ENCODE measurements at regions not wholly inside any gene's neighbourhood (a gene's known extent, or its start where the extent isn't known, plus 50 kb on each side); places are given as distances from the start of the nearest gene placed in this dataset.

DNA sequence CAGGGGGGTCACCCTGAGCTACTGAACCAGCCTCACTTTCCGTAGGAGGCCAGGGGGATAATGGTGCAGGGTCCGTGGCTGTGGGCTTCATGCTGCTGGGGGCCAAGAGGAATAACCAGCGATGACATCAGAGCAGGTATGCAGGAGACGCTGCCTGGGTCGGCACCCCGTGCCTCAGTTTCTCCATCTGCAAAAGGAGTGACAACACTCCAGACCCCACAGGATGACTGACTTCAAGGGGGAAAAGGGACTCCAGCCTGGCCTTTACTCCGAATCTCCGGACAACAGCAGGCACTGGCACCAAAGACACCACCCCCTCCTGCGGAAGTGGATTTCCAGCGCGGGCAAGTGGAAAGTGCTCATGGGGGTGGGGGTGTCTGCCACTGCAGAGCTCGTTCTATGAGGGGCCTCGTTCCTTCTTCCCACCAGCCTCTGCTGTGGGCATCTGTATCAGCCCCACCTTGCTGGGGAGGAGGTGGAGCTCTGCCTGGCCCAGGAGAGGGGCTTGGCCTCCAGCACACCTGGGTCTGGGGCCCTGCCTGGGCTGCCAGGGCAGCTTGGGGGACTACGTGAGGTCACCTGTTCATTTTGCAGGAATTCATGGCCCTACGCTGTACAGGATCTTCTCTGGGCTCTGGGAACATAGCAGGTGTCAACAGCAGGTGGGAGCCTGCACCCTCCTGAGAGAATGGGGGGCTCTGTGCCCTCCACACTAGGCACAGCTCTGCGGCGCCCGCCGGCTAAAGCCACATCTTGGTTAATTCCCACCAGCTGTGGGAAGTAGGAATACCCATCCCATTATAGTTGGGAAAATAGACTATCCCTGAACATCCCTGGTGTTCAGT, 216.6 kb upstream of the C14orf180 start (continued):
- TF ChIP-seq, protein P1, sequence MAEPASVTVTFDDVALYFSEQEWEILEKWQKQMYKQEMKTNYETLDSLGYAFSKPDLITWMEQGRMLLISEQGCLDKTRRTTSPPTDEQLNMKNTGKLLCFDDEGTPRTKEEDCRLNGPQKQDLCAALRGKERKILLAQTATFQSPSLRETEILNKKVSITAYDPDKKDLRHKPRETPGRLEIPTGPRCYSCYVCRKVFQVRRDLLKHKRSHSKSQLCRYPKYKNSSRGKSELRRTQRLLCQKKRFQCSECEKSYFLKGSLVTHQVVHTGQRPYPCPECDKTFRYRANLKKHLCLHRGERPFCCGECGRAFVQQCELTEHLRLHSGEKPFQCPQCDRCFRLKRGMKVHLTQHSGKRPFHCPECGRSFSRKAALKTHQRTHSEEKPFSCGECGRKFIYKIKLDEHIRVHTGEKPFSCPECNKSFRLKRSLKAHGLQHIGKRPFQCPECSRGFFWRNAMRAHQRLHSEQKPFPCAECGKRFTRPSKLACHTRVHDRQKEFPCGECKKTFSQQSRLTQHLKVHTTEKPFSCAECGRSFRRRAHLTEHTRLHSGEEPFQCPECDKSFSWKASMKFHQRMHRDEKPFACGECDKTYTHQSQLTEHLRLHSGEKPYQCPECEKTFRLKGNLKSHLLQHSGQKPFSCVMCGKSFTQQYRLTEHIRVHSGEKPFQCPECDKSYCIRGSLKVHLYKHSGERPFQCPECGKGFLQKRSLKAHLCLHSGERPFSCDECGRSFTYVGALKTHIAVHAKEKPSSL (CRISPR knock-in tag; conservative IDR thresholded peaks at IDR 0.05), result no peak
- TF ChIP-seq JAZF1 (CRISPR knock-in tag; IDR thresholded peaks at IDR 0.05), result no peak
- TF ChIP-seq, protein P2, sequence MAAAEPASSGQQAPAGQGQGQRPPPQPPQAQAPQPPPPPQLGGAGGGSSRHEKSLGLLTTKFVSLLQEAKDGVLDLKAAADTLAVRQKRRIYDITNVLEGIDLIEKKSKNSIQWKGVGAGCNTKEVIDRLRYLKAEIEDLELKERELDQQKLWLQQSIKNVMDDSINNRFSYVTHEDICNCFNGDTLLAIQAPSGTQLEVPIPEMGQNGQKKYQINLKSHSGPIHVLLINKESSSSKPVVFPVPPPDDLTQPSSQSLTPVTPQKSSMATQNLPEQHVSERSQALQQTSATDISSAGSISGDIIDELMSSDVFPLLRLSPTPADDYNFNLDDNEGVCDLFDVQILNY (CRISPR knock-in tag; IDR thresholded peaks at IDR 0.05), result no peak
- TF ChIP-seq GABPB1 (CRISPR knock-in tag; IDR thresholded peaks at IDR 0.05), result no peak
- no peak for TF ChIP-seq RORB (CRISPR knock-in tag; IDR thresholded peaks at IDR 0.05)
- TF ChIP-seq, protein P3, sequence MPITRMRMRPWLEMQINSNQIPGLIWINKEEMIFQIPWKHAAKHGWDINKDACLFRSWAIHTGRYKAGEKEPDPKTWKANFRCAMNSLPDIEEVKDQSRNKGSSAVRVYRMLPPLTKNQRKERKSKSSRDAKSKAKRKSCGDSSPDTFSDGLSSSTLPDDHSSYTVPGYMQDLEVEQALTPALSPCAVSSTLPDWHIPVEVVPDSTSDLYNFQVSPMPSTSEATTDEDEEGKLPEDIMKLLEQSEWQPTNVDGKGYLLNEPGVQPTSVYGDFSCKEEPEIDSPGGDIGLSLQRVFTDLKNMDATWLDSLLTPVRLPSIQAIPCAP (CRISPR knock-in tag; IDR thresholded peaks at IDR 0.05), result no peak
- TF ChIP-seq SMAD4 (CRISPR knock-in tag; IDR thresholded peaks at IDR 0.05), result no peak
- TF ChIP-seq, protein P4, sequence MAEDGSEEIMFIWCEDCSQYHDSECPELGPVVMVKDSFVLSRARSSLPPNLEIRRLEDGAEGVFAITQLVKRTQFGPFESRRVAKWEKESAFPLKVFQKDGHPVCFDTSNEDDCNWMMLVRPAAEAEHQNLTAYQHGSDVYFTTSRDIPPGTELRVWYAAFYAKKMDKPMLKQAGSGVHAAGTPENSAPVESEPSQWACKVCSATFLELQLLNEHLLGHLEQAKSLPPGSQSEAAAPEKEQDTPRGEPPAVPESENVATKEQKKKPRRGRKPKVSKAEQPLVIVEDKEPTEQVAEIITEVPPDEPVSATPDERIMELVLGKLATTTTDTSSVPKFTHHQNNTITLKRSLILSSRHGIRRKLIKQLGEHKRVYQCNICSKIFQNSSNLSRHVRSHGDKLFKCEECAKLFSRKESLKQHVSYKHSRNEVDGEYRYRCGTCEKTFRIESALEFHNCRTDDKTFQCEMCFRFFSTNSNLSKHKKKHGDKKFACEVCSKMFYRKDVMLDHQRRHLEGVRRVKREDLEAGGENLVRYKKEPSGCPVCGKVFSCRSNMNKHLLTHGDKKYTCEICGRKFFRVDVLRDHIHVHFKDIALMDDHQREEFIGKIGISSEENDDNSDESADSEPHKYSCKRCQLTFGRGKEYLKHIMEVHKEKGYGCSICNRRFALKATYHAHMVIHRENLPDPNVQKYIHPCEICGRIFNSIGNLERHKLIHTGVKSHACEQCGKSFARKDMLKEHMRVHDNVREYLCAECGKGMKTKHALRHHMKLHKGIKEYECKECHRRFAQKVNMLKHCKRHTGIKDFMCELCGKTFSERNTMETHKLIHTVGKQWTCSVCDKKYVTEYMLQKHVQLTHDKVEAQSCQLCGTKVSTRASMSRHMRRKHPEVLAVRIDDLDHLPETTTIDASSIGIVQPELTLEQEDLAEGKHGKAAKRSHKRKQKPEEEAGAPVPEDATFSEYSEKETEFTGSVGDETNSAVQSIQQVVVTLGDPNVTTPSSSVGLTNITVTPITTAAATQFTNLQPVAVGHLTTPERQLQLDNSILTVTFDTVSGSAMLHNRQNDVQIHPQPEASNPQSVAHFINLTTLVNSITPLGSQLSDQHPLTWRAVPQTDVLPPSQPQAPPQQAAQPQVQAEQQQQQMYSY (CRISPR knock-in tag; IDR thresholded peaks at IDR 0.05), result no peak
- TF ChIP-seq EMX1 (CRISPR knock-in tag; IDR thresholded peaks at IDR 0.05), result no peak
- TF ChIP-seq PRRX2 (CRISPR knock-in tag; IDR thresholded peaks at IDR 0.05), result no peak

DNA sequence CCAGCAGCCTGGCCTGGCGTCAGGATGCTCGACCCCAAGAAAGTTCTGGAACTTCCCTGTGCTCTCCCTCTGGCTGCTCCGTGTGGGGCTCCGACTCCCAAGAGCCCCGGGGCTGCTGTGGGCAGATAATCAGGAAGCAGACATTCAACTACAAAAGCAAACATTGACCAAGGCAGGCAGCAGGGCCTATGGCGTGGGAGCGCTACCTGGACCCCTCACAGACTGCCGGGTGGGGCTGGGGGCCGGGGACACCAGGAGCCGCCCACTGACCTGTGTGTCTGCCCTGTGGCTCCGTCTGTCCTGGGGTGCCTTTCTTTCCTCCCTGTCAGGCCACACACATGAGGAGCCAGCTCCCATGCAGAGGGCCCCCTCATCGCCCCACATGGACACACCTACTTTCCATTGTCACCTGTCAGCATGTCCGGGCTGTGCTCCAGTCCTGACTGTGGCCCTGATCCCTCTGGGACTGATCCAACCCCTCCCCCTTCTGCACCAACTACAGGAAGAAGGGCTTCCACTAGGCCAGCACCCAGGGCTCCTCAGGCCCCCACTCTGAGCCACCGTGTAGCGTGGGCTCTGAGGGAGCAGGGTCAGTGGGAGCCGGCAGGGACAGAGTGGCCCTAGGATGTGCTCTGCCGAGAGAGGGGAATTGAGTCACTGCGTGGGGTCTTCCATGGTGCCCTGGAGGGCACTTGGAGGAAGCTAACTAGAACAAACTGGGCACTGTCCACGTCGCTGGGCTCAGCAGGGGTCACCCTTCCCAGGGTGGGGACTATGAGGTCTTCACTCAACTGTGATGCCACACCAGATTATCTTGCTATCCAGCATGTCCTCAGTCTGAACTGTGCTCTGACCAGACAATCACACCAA, 215.4 kb upstream of the C14orf180 start:
- DNase-seq (ENCODE audit: low spot score) (no peak), ATAC-seq (no peak)
- Mint-ChIP-seq H3K36me3 (no peaks in the 10 kb centered on the region), H3K9me3 (peaks cover 6% of the 10 kb centered on the region), H3K4me1 (peaks cover 4% of the 10 kb centered on the region; the same call in 1 of the 2 replicates), H3K4me3 (no peak overlapping the region), H3K27ac (no peak overlapping the region), H3K27me3 (ENCODE audit: low read depth) (no peaks in the 10 kb centered on the region)
- ChIA-PET CTCF (no interaction called here), POLR2A (no interaction called here)
- TF ChIP-seq ETV6 (CRISPR knock-in tag; IDR thresholded peaks at IDR 0.05), result no peak
- TF ChIP-seq, protein P5, sequence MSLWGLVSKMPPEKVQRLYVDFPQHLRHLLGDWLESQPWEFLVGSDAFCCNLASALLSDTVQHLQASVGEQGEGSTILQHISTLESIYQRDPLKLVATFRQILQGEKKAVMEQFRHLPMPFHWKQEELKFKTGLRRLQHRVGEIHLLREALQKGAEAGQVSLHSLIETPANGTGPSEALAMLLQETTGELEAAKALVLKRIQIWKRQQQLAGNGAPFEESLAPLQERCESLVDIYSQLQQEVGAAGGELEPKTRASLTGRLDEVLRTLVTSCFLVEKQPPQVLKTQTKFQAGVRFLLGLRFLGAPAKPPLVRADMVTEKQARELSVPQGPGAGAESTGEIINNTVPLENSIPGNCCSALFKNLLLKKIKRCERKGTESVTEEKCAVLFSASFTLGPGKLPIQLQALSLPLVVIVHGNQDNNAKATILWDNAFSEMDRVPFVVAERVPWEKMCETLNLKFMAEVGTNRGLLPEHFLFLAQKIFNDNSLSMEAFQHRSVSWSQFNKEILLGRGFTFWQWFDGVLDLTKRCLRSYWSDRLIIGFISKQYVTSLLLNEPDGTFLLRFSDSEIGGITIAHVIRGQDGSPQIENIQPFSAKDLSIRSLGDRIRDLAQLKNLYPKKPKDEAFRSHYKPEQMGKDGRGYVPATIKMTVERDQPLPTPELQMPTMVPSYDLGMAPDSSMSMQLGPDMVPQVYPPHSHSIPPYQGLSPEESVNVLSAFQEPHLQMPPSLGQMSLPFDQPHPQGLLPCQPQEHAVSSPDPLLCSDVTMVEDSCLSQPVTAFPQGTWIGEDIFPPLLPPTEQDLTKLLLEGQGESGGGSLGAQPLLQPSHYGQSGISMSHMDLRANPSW (CRISPR knock-in tag; conservative IDR thresholded peaks at IDR 0.05; ENCODE audit: low read depth), result no peak
- TF ChIP-seq PRRX2 (CRISPR knock-in tag; IDR thresholded peaks at IDR 0.05), result no peak
- TF ChIP-seq IRF2 (CRISPR knock-in tag; IDR thresholded peaks at IDR 0.05; ENCODE audit: borderline replicate concordance, low read depth), result no peak
- TF ChIP-seq, protein P6, sequence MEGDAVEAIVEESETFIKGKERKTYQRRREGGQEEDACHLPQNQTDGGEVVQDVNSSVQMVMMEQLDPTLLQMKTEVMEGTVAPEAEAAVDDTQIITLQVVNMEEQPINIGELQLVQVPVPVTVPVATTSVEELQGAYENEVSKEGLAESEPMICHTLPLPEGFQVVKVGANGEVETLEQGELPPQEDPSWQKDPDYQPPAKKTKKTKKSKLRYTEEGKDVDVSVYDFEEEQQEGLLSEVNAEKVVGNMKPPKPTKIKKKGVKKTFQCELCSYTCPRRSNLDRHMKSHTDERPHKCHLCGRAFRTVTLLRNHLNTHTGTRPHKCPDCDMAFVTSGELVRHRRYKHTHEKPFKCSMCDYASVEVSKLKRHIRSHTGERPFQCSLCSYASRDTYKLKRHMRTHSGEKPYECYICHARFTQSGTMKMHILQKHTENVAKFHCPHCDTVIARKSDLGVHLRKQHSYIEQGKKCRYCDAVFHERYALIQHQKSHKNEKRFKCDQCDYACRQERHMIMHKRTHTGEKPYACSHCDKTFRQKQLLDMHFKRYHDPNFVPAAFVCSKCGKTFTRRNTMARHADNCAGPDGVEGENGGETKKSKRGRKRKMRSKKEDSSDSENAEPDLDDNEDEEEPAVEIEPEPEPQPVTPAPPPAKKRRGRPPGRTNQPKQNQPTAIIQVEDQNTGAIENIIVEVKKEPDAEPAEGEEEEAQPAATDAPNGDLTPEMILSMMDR (IDR thresholded peaks at IDR 0.05), result no peak
- TF ChIP-seq TEAD4 (CRISPR knock-in tag; IDR thresholded peaks at IDR 0.05), result no peak
- no peak for TF ChIP-seq NR2C2 (CRISPR knock-in tag; IDR thresholded peaks at IDR 0.05)
- no peak for TF ChIP-seq NFATC4 (CRISPR knock-in tag; IDR thresholded peaks at IDR 0.05)
- TF ChIP-seq, protein P7, sequence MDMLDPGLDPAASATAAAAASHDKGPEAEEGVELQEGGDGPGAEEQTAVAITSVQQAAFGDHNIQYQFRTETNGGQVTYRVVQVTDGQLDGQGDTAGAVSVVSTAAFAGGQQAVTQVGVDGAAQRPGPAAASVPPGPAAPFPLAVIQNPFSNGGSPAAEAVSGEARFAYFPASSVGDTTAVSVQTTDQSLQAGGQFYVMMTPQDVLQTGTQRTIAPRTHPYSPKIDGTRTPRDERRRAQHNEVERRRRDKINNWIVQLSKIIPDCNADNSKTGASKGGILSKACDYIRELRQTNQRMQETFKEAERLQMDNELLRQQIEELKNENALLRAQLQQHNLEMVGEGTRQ (CRISPR knock-in tag; IDR thresholded peaks at IDR 0.05), result no peak
- no peak for TF ChIP-seq RELA (CRISPR knock-in tag; IDR thresholded peaks at IDR 0.05; ENCODE audit: borderline replicate concordance)
- TF ChIP-seq ESRRA (CRISPR knock-in tag; IDR thresholded peaks at IDR 0.05; ENCODE audit: borderline replicate concordance), result no peak
- TF ChIP-seq NFE2L1 (CRISPR knock-in tag; IDR thresholded peaks at IDR 0.05), result no peak

Measured in WTC11 (cell line).